ENCODE measurements at regions not wholly inside any gene's neighbourhood (a gene's known extent, or its start where the extent isn't known, plus 50 kb on each side); places are given as distances from the start of the nearest gene placed in this dataset.

GRCh38 chr5:89041249-89041779, 158.3 kb upstream of the MEF2C start:
- Histone ChIP-seq H4K5ac (ENCODE audit: insufficient read length, low read depth, low read length) (no peak overlapping the region), H3K23ac (ENCODE audit: insufficient read length) (no peak overlapping the region), H3K4me2 (ENCODE audit: insufficient read depth in 1 of 2, low read depth in 2 of 2, low read length in 2 of 2) (no peak overlapping the region), H3K4me3 (ENCODE audit: extremely low read depth in 1 of 4, insufficient read depth in 2 of 4, low read depth in 3 of 4, low read length in 4 of 4) (no peak overlapping the region), H3K4ac (replicated peaks; ENCODE audit: insufficient read length, low read depth, low read length) (no peak overlapping the region), H4K91ac (replicated peaks; ENCODE audit: insufficient read length, low read length) (no peak overlapping the region), H2BK12ac (ENCODE audit: low read depth, low read length) (no peak overlapping the region), H3K27ac (ENCODE audit: low read depth, low read length) (no peak overlapping the region), H3K18ac (ENCODE audit: extremely low read depth, low read length) (no peak overlapping the region), H2BK120ac (replicated peaks; ENCODE audit: low read depth, low read length) (no peak overlapping the region), H3K23me2 (ENCODE audit: low read depth, low read length) (no peaks in the 10 kb centered on the region), H3K56ac (replicated peaks; ENCODE audit: insufficient read length, low read depth, low read length) (no peak overlapping the region), H3K79me1 (ENCODE audit: low read depth, low read length) (no peaks in the 10 kb centered on the region), H4K20me1 (replicated peaks in 1 of 2; ENCODE audit: control insufficient read depth in 1 of 2, insufficient read depth in 2 of 2, low read length in 2 of 2) (no peaks in the 10 kb centered on the region), H3K4me1 (replicated peaks in 1 of 4; ENCODE audit: control insufficient read depth in 3 of 4, insufficient read depth in 4 of 4, low read length in 3 of 4) (no peaks in the 10 kb centered on the region), H2BK15ac (ENCODE audit: low read length) (no peak overlapping the region), H2AFZ (ENCODE audit: low read length) (no peak overlapping the region), H2AK5ac (ENCODE audit: low read depth, low read length) (no peak overlapping the region), H3K36me3 (ENCODE audit: control insufficient read depth in 2 of 4, insufficient read depth in 4 of 4, low read length in 3 of 4) (no peaks in the 10 kb centered on the region), H2BK5ac (ENCODE audit: low read depth, low read length) (no peak overlapping the region), H2BK20ac (ENCODE audit: low read length) (no peak overlapping the region), H4K8ac (ENCODE audit: extremely low read depth, insufficient read depth, low read length) (no peak overlapping the region), H3K9ac (replicated peaks in 1 of 4; ENCODE audit: extremely low read depth in 1 of 4, low read depth in 3 of 4, low read length in 3 of 4) (no peak overlapping the region), H3K14ac (ENCODE audit: insufficient read length) (no peak overlapping the region), H3K79me2 (ENCODE audit: control insufficient read depth in 1 of 2, insufficient read depth in 2 of 2, low read length in 2 of 2) (no peaks in the 10 kb centered on the region), H3K27me3 (replicated peaks in 1 of 4; ENCODE audit: control insufficient read depth in 3 of 4, extremely low read depth in 1 of 4, insufficient read depth in 3 of 4, low read length in 3 of 4) (no peaks in the 10 kb centered on the region), H3K9me3 (ENCODE audit: insufficient read depth in 2 of 2, low read depth in 1 of 2, low read length in 1 of 2) (no peaks in the 10 kb centered on the region)
- 93% methylated on average over 3 of the region's 3 CpGs; no CpG with 5 or more reads in 1 of the 2 experiments for WGBS, 2 experiments (ENCODE audit: extremely low coverage in 1 of 2, insufficient coverage in 1 of 2, insufficient read length in 1 of 2, insufficient replicate concordance in 2 of 2, low coverage in 1 of 2, low lambda C conversion rate in 2 of 2, missing lambda C conversion rate in 1 of 2)
- FAIRE-seq, result no peak
- DNase-seq (ENCODE audit: low read depth in 1 of 2, low spot score in 2 of 2), result no peak
- CTCF ChIA-PET (ENCODE audit: partially characterized antibody), result no interaction called here
- POLR2A ChIA-PET (ENCODE audit: partially characterized antibody), result no interaction called here
- TF ChIP-seq HDAC6 (IDR thresholded peaks at IDR 0.05; ENCODE audit: low read depth, low read length) (no peak), NANOG (IDR thresholded peaks at IDR 0.05; ENCODE audit: insufficient read depth, low read depth, low read length, poor library complexity, severe bottlenecking) (no peak), ASH2L (IDR thresholded peaks at IDR 0.05; ENCODE audit: low read length) (no peak), HDAC2 (IDR thresholded peaks at IDR 0.05; ENCODE audit: borderline replicate concordance in 1 of 2, low read depth in 2 of 2, low read length in 2 of 2) (no peak)
